ENCODE measurements at regions not wholly inside any gene's neighbourhood (a gene's known extent, or its start where the extent isn't known, plus 50 kb on each side); places are given as distances from the start of the nearest gene placed in this dataset.

GRCh38 chr3:104723000-104723399 is 643.7 kb upstream of the ALCAM start:
- H3K9me3 ChIP-seq (replicated peaks; ENCODE audit: control insufficient read depth, insufficient read depth, low read length) = no peaks in the 10 kb centered on the region
- 13% methylated on average over 4 of the region's 4 CpGs for WGBS (ENCODE audit: insufficient coverage, insufficient replicate concordance, low lambda C conversion rate, missing lambda C conversion rate)
- TF ChIP-seq HSF1 (IDR thresholded peaks at IDR 0.05; ENCODE audit: low read depth, low read length) (no peak), ZNF217 (IDR thresholded peaks at IDR 0.05) (no peak), CHD4 (IDR thresholded peaks at IDR 0.05) (no peak), SMC3 (IDR thresholded peaks at IDR 0.05; ENCODE audit: borderline replicate concordance, low read length) (no peak), NBN (IDR thresholded peaks at IDR 0.05) (no peak), ZSCAN29 (IDR thresholded peaks at IDR 0.05) (no peak), RB1 (IDR thresholded peaks at IDR 0.05; ENCODE audit: borderline replicate concordance) (no peak), NR2C2 (IDR thresholded peaks at IDR 0.05; ENCODE audit: borderline replicate concordance, control insufficient read depth, insufficient read length, low read depth) (no peak), RCOR1 (conservative IDR thresholded peaks at IDR 0.05; ENCODE audit: low read depth, low read length) (no peak)
- no peaks in the 10 kb centered on the region for H4K20me1 ChIP-seq (ENCODE audit: control insufficient read depth, insufficient read depth)
- intact Hi-C loops (cut with micrococcal nuclease; ENCODE audit: unreplicated experiment) (no loop called here), in situ Hi-C loops (cut with MboI) (no loop called here)
- DNase-seq (ENCODE audit: low read depth, low spot score) (no peak), ATAC-seq (no peak), FAIRE-seq (no peak)
- no peaks in the 10 kb centered on the region for H3K79me2 ChIP-seq (ENCODE audit: control insufficient read depth, insufficient read depth, low read length)
- no peak overlapping the region for H3K4me2 ChIP-seq (ENCODE audit: control insufficient read depth, insufficient read depth)
- H3K27ac ChIP-seq (ENCODE audit: control insufficient read depth, insufficient read depth) = no peak overlapping the region
- no peaks in the 10 kb centered on the region for H3K27me3 ChIP-seq (replicated peaks in 1 of 2; ENCODE audit: control insufficient read depth in 2 of 2, insufficient read depth in 2 of 2, low read length in 1 of 2)
- no peaks in the 10 kb centered on the region for H3K36me3 ChIP-seq (ENCODE audit: control insufficient read depth in 2 of 2, insufficient read depth in 2 of 2, low read length in 1 of 2)
- ChIA-PET CTCF (no interaction called here), POLR2A (no interaction called here), RAD21 (ENCODE audit: unreplicated experiment) (no interaction called here), SMC1A (ENCODE audit: uncharacterized antibody, unreplicated experiment) (no interaction called here)
- H3K9ac ChIP-seq (ENCODE audit: control insufficient read depth, insufficient read depth, low read length) = no peak overlapping the region
- H3K4me3 ChIP-seq = no peak overlapping the region
- BruUV-seq (replicated peaks) = no TSS peak
- H3K4me1 ChIP-seq (ENCODE audit: control insufficient read depth, insufficient read depth, low read length) = no peaks in the 10 kb centered on the region
- H2AFZ ChIP-seq (ENCODE audit: control insufficient read depth, low read depth, low read length) = no peak overlapping the region

GRCh38 chr3:104731074-104731473 is 635.6 kb upstream of the ALCAM start:
- Histone ChIP-seq H3K4me2 (ENCODE audit: control insufficient read depth, insufficient read depth) (no peak overlapping the region), H4K20me1 (ENCODE audit: control insufficient read depth, insufficient read depth) (no peaks in the 10 kb centered on the region), H2AFZ (ENCODE audit: control insufficient read depth, low read depth, low read length) (no peak overlapping the region), H3K4me3 (no peak overlapping the region), H3K79me2 (ENCODE audit: control insufficient read depth, insufficient read depth, low read length) (no peaks in the 10 kb centered on the region), H3K27ac (ENCODE audit: control insufficient read depth, insufficient read depth) (no peak overlapping the region), H3K9ac (ENCODE audit: control insufficient read depth, insufficient read depth, low read length) (no peak overlapping the region), H3K4me1 (ENCODE audit: control insufficient read depth, insufficient read depth, low read length) (no peaks in the 10 kb centered on the region), H3K27me3 (replicated peaks in 1 of 2; ENCODE audit: control insufficient read depth in 2 of 2, insufficient read depth in 2 of 2, low read length in 1 of 2) (no peaks in the 10 kb centered on the region), H3K9me3 (replicated peaks; ENCODE audit: control insufficient read depth, insufficient read depth, low read length) (no peaks in the 10 kb centered on the region), H3K36me3 (ENCODE audit: control insufficient read depth in 2 of 2, insufficient read depth in 2 of 2, low read length in 1 of 2) (no peaks in the 10 kb centered on the region)
- in situ Hi-C loops (cut with MboI) = no loop called here
- DNase-seq (ENCODE audit: low read depth, low spot score) (no peak), FAIRE-seq (no peak), ATAC-seq (no peak)
- BruUV-seq (replicated peaks) = no TSS peak
- RAD21 ChIA-PET (ENCODE audit: unreplicated experiment) = no interaction called here
- POLR2A ChIA-PET = no interaction called here
- SMC1A ChIA-PET (ENCODE audit: uncharacterized antibody, unreplicated experiment) = no interaction called here
- WGBS (ENCODE audit: insufficient coverage, insufficient replicate concordance, low lambda C conversion rate, missing lambda C conversion rate) = 35% methylated on average over 3 of the region's 3 CpGs
- intact Hi-C loops (cut with micrococcal nuclease; ENCODE audit: unreplicated experiment) = no loop called here
- CTCF ChIA-PET = interaction anchor here (0.7 kb wide), 1 partner anchor 791 kb away, joined by 3 read pairs; no protein-coding TSS in a partner anchor
- TF ChIP-seq NFXL1 (IDR thresholded peaks at IDR 0.05; ENCODE audit: borderline replicate concordance) = no peak
- no peak for TF ChIP-seq BMI1 (IDR thresholded peaks at IDR 0.05; ENCODE audit: borderline replicate concordance)
- TF ChIP-seq RELB (IDR thresholded peaks at IDR 0.05; ENCODE audit: low read depth) = no peak
